NCI-H774 (cell line): ENCODE measurements at regions not wholly inside any gene's neighbourhood (a gene's known extent, or its start where the extent isn't known, plus 50 kb on each side); places are given as distances from the start of the nearest gene placed in this dataset.
"Not testable (repeated sequence)": the region's sequence is repeated elsewhere in the genome, so short reads cannot be mapped to it uniquely, and the experiment has no call there.

Experiments
- DNase-seq: peaks from one replicate; lab custom pipeline; 2025; lab: John Stamatoyannopoulos, UW

DNA sequence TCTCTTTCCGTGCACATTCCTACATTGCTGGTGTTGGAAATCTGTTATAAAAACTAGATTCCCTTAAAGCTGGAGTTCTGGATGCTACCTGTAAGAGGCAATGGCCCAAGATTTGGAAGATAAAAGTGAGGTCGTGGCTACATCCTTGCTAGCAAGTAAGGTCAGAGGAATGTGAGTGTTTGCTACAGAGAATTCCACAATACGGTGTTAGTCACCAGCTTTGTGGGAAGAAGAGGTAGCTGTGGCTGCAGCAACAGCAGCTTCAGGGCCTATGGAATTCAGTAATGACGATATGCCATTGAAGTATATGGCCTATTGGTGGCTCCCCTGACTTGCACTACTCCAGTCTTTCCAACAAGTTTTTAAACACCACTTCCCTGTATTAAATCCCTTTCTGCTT lies 227.7 kb upstream of the TMEM260 start:
- no peak for DNase-seq

DNA sequence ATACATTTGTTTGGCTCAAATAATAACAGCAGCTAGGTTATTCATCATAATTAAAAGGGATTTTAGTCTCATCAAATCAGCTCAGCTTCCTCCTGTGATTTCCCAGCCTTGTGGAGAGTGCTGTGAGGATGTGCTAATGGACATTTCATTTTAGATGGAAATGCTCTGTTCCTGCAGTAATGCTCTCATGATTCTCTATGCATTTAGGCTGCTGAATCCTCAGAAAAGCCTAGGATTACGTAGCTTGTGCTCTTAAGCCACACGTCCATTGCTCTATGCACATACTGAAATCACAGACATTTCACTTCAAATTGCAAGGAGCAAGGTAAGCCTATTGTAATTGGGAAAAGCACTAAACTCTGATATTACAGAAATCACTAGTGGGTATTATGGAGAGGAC lies 226.6 kb upstream of the TMEM260 start:
- DNase-seq: no peak

DNA sequence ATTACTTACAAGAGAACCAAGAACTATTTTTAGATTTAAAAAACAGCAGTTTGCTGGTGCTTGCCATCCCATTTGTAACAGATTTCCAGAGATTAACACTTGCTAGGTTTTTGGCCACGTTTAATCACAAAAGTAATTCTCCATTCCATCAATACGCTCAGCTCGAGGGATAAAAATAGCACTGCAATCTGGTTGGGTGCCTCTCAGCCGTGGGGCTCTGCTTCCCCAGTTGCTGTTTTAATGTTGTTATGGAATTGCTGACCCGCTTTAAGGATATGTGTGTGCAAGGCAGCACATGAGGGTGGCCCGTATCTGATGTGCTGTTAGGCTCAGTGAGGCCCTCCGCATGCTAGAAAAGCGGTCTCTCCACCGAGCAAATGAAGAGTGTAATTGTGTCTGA lies 222.2 kb upstream of the TMEM260 start:
- DNase-seq: no peak

DNA sequence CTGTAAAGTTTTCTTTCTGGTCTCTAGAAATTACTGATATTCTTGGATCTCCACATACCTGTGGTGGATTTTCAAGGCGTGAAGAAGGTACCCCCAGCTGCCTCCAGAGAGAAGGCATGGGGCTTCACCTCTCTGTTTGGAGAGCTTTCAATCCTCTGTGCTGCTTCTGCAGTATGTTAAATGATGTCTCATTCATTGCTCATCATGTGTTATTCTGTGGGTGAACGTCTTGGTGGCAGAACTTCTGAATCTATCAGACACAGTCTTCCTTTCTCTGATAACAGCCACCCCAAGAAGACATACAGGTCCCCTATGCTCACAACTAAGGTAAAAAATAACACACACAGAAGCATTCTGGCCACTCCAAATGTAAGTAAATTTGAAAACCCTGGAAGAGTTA lies 221.3 kb upstream of the TMEM260 start:
- no peak for DNase-seq

DNA sequence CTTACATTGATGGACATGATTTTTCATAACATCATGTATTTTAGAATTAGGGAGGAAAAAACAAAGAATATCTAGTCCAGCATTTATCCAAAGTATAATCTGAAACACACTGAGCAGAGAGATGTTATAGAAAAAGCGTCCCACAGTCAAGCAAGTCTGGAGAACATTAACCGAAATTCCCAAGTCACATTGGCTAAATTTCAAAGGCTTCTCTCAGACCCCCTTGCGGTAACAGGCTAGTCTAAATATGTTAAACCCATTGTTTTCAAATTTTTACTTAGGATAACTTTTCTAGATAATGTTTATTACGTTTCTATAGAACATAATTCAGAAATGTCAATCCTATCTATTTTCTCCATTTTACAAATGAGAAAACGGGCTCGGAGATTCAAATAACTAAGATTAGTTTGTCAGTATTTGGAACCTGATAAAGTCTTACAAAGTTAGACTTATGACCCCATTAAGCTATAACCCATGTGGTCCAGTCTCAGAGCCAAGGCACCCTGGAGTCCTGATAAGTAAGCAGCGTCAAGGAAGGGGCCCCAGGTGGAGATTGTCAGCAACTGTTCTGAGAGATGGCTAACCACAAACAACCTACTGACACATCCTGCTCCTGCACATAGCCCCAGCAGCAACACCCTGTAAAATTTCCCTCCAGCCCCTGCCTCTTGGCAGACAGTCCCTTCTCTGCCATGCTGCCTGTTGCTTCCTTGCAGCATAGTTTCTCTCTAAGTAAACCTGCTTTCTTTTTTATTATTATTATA lies 220.6 kb upstream of the TMEM260 start:
- no peak for DNase-seq

DNA sequence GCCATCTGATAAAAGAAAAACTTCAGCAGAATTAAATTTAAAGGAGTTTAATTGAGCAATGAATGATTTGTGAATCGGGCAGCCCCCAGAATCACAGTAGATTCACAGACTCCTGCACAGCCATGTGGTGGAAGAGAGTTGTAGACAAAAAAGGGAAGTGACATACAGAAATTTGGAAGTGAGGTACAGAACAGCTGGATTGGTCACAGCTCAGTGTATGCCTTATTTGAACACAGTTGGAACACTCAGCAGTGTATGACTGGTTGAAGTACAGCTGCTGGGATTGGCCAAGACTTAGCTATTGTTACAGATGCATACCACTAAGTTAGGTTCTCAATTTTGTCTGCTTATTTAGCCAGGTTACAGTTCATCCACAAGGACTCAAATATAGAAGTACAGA lies 213.9 kb upstream of the TMEM260 start:
- DNase-seq: not testable (repeated sequence)

DNA sequence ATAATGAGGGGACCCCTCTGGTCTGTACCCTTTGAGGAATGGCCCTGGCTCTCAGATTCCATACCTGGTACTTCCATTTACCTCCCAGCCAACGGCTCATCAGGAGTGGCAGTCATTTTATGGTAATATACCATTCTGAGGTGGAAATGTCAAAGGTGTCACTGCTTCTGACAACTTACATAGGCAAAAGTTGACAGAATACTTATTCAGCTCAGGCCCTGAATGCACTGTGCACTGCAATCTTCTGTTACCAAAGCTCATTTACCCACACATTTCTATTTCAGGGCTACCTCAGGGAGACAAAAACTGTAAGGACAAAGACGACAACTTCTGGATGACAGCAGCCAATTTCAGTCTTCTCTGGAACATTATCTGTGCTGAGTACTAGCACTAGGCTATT lies 212.2 kb upstream of the TMEM260 start:
- no peak for DNase-seq

DNA sequence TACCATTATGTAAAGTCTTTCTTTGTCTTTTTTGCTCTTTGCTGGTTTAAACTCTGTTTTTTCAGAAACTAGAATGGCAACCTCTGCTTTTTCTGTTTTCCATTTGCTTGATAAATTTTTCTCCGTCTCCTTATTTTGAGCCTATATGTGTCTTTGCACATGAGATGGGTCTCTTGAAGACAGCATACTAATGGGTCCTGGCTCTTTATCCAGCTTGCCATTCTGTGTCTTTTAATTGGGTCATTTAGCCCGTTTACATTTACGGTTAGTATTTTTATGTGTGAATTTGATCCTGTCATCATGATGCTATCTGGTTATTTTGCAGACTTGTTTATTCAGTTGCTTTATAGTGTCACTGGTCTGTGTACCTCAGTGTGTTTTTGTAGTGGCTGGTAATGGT lies 207.9 kb upstream of the TMEM260 start:
- no peak for DNase-seq

DNA sequence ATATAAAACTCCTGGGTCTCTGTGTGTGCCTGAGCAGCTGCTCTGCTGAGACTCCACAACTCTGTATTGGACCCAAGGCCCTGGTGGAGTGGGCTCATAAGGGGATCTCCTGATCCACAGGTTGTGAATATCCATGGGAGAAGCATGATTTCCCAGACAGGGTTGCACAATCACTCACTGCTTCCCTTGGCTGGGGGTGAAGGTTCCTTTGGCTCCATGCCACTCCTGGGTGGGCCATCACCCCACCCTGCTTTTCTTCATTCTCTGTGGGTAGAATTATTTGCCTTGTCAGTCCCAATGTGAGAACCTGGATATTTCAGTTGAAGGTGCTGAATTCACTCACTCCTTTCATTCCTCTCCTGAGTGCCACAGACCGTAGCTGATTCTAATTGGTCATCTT lies 205.2 kb upstream of the TMEM260 start:
- no peak for DNase-seq

DNA sequence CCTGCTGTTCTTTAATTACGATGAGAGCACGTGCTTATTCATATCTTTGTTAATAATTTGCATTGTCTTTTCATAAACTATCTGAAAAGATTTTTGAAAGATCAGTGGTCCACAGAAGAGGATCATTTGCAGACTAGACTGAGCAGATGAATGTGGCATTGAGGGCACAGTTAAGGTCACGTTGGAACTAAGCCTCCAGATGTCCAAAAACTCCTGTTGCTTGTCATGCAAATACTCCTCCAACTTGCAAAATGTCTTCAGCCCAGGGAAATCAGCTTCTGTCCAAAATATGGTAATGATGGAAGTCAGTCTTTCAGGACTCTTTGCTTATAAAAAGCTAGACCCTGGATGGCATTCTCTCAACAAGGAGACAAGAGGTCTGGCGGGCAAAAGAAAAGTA lies 201.6 kb upstream of the TMEM260 start:
- no peak for DNase-seq

DNA sequence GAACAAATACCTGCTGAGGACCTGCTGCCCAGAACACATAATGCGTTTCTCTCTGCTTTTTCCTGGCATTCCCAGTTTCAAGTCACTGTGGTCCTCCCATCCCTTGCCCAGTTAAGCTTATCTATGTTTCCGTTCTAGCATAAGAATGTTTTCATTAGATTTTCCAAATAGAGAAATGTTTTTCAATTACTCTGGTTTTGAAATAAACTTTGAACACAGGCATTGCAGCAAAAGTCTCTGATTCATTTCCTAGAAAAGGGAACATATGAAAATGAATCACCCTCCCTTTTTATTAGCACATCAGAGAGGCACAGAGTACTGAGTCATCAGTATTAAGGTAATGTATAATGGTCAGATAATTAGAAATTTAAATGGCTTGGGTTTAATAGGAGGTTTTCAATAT lies 201.1 kb upstream of the TMEM260 start:
- DNase-seq: no peak

DNA sequence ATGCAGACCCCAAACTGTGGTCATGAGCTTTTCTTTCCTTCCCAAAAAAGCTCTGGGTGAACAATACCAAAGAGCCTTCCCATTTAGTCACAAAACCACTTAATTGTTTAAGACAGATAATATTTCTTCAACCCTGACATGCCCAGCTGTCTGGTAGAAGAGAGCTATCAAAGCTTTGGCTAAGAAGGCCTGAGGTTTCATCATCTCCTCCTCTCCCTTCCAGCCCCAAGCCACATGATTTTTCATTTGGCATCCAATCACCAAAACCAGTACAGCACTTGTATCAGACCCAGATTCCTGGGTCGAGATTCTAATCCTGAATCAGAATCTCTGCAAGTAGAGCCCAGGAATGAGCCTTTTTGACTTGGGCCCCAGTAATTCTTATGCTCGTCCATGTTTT lies 199.6 kb upstream of the TMEM260 start:
- no peak for DNase-seq

DNA sequence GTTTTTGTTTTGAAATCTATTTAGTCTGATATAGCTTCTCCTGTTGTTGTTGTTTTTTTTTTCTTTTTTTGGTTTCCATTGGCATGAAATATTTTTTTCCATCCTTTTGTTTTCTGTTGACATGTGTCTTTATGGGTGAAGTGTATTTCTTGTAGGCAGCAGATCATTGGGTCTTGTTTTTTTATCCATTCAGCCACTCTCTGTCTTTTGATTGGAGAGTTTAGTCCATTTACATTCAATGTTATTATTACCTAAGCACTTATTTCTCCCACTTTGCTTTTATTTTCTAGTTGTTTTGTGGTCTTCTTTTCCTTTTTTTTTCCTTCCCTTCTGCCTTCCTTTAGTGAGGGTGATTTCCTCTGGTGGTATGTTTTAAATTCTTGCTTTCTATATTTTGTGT lies 193.6 kb upstream of the TMEM260 start:
- no peak for DNase-seq

DNA sequence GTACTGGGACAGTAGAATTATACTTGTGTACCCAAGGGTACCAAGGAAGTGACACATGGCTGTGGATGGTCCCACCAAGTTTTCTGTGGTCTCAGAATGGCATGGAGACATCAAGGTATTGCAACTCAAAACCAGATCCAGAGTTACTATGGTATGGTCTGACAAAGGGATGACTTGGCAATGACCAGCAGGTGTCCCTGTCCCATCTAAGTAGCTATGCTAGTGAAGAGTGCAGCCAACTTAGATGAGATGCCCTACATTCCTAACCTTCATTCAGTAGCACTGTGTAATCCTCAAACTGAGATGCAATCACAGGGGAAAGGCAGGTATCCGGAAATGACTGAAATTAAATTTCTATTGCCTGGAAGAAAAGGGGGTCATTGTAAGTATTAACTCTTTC lies 188.7 kb upstream of the TMEM260 start:
- DNase-seq: no peak

DNA sequence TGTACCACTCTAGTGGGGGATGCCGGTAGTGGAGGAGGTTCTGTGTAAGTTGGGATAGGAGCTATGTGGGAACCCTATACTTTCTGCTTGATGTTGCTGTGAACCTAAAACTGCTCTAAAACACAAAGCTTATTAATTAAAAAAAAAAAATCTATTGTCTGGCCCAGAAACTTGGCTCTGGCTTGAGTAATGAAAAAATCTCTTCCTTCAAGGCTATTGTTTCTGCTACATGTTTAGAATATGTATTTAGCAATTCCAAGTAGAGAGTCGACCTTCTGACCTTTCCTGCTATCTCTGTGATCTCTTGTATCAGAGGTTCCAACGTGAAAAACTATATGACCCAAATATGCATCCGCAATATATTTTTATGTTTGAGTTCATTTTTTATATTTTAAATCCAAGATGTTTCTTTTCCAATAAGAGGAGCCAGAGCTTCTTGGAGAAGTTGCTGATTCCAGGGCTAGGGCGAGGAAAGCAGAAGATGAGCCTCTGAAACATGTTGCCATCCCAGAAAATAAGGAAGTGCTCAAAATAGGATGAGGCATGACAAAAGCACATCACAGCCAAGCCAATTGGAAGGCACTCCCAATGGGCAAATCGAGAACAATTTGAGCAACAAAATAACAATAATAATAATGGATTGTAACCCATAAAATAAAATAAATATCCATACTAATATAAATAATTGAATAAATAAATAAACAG lies 184.6 kb upstream of the TMEM260 start:
- no peak for DNase-seq

DNA sequence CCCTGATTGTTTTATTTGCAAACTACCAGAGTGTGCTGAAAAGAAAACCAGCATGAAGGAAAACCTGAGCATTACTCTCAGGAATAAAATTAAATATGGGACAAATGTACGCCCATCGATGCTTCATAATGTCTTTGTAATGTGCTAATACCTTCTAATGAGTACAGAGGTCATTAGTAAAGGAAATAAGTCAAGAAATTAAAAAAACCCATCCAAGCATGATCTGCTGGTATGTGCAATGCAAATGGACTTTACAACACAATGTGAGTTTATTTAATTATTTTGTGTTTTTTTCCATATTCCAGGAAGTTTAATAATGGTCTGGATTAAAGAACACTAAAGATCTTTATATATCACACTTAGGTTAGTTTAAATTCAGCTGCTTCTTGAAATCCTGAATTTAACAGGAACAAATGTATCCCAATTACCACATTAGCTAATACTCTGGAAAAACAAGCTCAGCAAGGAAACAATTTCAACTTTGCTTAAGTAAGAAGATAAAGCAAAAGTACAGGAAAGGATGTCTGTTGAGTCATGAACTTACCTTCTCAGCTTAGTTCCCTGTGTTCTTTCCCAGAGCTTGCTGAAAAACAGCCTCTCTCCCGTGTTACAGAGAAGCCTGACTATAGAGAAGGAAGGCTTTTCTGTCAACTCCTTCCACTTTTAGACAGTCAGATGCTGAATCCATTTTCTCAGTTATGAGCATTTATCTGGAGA lies 179.3 kb upstream of the TMEM260 start:
- no peak for DNase-seq

DNA sequence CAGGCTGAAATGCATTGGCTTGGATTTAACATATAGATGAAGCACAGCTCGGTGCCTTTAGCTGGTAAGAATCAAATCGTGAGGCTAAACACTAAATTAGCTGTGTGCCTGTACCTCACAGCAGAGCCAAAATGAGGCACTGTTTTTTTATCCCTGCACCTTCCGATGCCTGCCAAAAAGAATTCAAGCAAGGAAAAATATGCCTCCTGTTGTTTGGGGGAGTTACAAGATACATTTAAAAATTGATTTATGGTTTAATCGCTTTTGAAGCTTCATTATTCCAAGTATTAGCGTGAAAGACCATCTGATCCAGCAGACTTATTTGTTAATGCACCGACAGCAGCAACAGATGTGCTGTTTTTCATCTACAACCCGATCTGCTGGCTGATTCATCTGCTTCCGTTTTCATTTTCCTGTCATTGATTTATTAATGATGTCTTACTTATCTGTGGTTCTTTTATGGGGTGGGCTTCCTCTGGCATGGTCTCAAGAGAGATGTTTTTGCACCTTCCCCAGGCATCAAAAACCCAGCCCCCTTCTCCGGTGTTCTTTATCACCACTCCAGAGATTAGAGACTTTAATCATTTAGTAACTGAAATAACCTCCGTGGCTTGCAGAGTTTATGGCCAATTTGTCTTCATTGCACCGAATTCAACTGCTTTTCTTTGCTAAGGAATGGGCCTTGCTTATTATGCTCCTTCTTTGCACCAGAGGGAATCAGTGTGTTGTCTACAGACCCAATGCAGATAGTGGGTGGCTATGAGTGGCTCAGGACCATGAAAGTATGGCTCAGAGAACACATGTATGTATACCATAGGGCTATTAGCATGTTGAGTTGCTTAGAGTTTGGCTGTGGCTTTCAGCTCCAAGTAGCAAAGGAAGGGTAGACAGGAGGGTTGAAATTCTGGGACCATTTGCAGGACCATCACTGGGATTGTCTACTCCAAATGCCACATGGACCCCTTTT lies 166.8 kb upstream of the TMEM260 start:
- no peak for DNase-seq

DNA sequence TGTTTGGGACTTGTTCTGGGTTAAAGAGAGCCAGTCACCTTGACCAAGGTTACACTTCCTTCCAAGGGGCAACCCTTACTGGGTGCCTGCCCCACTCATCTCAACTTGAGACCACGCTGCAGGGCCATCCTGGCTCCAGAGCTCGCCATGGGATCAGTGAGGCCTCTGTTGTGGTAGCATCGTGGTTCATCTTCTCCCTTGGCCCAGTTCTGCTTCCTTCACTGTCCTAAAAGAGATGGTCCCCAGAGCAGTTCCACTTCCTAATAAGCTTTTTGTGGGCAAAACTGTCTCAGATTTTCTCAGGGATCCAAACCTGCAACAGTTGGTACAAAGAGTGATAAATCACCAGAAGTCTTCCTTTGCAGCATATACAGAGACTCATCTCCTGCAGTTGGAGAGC lies 165.9 kb upstream of the TMEM260 start:
- DNase-seq: no peak

DNA sequence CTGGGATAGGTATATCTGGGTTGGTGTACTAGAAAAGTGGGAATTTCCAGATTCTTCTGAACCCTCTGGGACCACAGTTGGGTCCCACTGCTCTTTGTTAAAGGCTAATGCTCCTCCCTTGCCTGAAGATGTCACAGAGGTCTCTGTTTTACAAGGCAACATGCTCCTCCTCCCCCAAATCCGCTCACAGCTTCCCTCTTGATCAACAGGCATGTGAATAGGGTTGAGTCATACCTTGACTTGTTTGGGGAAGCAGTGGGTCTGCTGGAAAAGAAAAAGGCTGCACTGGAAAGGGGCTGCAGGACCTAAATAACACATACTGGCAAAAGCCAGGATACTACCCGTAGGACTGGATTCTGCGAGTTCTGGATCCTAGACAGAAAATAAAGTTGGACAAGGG lies 165.4 kb upstream of the TMEM260 start:
- DNase-seq: no peak

DNA sequence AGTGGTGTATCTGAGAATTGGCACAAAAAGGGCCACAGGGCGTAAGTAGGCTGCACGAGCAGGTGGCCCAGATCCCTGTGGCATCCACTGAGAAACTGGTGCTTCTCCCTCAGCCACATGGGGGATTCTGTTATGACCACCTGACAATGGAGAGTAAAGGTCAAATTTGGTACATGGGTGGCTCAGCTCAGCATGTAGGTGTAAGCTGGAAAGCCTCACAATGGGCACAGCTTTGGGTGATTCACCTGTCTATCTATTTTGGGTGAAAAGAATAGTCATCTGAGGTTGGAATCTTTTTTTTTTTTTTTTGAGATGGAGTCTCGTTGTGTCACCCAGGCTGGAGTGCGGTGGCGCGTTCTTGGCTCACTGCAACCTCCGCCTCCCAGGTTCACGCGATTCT lies 163.4 kb upstream of the TMEM260 start:
- no peak for DNase-seq

DNA sequence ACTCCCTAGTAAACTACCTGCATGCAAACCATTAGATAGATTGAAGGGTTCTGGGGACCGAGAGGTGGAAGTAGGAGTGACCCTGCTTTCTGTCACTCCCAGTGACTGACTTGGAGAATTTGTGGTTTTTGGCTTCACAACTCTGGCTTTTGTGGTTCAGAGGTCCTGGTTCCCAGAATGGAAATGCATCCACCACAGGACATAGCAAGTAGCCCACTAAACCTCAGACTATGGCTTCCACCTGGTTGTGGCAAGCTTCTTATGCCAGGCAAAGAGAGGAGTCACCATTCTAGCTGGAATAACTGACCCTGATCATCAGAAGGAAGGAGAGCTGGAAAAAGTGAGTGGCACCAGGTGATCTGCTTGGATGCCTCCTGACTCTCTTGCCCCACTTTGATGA lies 162.4 kb upstream of the TMEM260 start:
- no peak for DNase-seq

DNA sequence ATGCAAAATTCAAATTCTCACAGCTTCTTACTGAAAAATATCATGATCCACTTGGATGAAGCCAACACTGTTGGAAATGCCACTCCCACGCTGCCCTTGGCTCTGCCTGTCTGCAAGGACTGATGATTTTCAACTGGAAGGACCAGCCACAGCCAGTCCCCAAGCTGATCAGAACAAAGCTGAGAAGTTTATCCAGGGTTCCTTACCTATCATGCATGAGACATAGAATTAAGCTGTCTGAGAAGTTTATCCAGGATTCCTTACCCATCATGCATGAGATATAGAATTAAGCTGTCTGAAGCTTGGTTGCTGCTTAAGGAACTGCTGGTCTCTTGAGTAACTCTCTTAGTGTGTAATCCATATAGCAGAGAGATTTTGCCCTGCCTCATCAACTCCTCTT lies 159.8 kb upstream of the TMEM260 start:
- no peak for DNase-seq
